CD14-positive monocyte (primary cell): ENCODE measurements at regions not wholly inside any gene's neighbourhood (a gene's known extent, or its start where the extent isn't known, plus 50 kb on each side); places are given as distances from the start of the nearest gene placed in this dataset.

ENCODE experiments used
- DNase-seq, 3 donors: peaks; one replicate each; pipeline ENCODE4 v3.0.0-alpha.2; 2011 to 2022
- H2AFZ ChIP-seq: 2 replicates; pipeline ENCODE4 v1.6.0; 2012; ENCODE audit warnings: mild to moderate bottlenecking, low read depth, low read length, inconsistent platforms; ENCODE audit not compliant: insufficient read depth, poor library complexity, severe bottlenecking
- H3K27ac ChIP-seq, 2 donors: 1 replicate in 1 of 2; 2 replicates in 1 of 2; pipeline ENCODE4 v1.5.1; 2012 to 2013; ENCODE audit warnings: low read length in 2 of 2, control low read depth in 1 of 2, inconsistent platforms in 1 of 2, low read depth in 1 of 2, mild to moderate bottlenecking in 1 of 2
- H3K27me3 ChIP-seq, 2 donors: one replicate each; pipeline versions ENCODE4 v1.6.0 to v1.6.1; 2011 to 2013; ENCODE audit warnings: low read length in 2 of 2; ENCODE audit not compliant: control insufficient read depth in 2 of 2, insufficient read depth in 2 of 2
- H3K36me3 ChIP-seq, 2 donors: replicated peaks in 1 of 2; 1 replicate in 1 of 2; 2 replicates in 1 of 2; pipeline versions ENCODE4 v1.5.1 to v1.6.1; 2012 to 2013; ENCODE audit warnings: low read length in 2 of 2, control low read depth in 1 of 2, inconsistent platforms in 1 of 2, mild to moderate bottlenecking in 1 of 2; ENCODE audit not compliant: insufficient read depth in 2 of 2, control insufficient read depth in 1 of 2
- H3K4me1 ChIP-seq, 2 donors: 1 replicate in 1 of 2; 2 replicates in 1 of 2; pipeline versions ENCODE4 v1.5.1 to v1.6.1; 2012 to 2013; ENCODE audit warnings: low read length in 2 of 2, control low read depth in 1 of 2, inconsistent platforms in 1 of 2, mild to moderate bottlenecking in 1 of 2, moderate library complexity in 1 of 2; ENCODE audit not compliant: insufficient read depth in 2 of 2, control insufficient read depth in 1 of 2
- H3K4me2 ChIP-seq: replicated peaks from 2 replicates; pipeline ENCODE3; 2012; ENCODE audit warnings: low read length, moderate library complexity, mild to moderate bottlenecking; ENCODE audit not compliant: poor library complexity, severe bottlenecking; ENCODE audit errors: extremely low read depth
- H3K4me3 ChIP-seq, 3 experiments: fragments of 200-600 bp in 1 of 3; sonication (generic) in 1 of 3; replicated peaks in 1 of 3; 1 replicate in 2 of 3; 2 replicates in 1 of 3; pipeline ENCODE4 v1.5.1; 2011 to 2013; ENCODE audit warnings: low read length in 3 of 3, mild to moderate bottlenecking in 3 of 3, control low read depth in 2 of 3, low read depth in 2 of 3, inconsistent platforms in 1 of 3, moderate library complexity in 1 of 3
- H3K79me2 ChIP-seq: 2 replicates; pipeline ENCODE4 v1.6.0; 2012; ENCODE audit warnings: mild to moderate bottlenecking, control low read depth, inconsistent platforms, low read length, moderate library complexity; ENCODE audit not compliant: insufficient read depth
- H3K9ac ChIP-seq: 2 replicates; pipeline ENCODE4 v1.6.0; 2017; ENCODE audit warnings: low read length, mild to moderate bottlenecking; ENCODE audit not compliant: insufficient read depth, poor library complexity, severe bottlenecking
- H3K9me3 ChIP-seq, 2 donors: replicated peaks in 1 of 2; 1 replicate in 1 of 2; 2 replicates in 1 of 2; pipeline versions ENCODE4 v1.5.1 to v1.6.1; 2012 to 2013; ENCODE audit warnings: low read length in 2 of 2, control low read depth in 1 of 2; ENCODE audit not compliant: control insufficient read depth in 1 of 2, insufficient read depth in 1 of 2
- H4K20me1 ChIP-seq: 2 replicates; pipeline ENCODE4 v1.6.0; 2012; ENCODE audit warnings: mild to moderate bottlenecking, low read length, control low read depth, moderate library complexity; ENCODE audit not compliant: insufficient read depth
- H3K27ac Mint-ChIP-seq, 7 donors: one replicate each; pipeline ENCODE4 v1.8.0; 2020; ENCODE audit warnings: mild to moderate bottlenecking in 7 of 7, mixed read lengths in 7 of 7, moderate library complexity in 6 of 7, inconsistent platforms in 2 of 7
- H3K27me3 Mint-ChIP-seq, 3 donors: one replicate each; pipeline ENCODE4 v1.8.0; 2021 to 2022; ENCODE audit warnings: low read depth in 3 of 3, mild to moderate bottlenecking in 3 of 3, mixed read lengths in 3 of 3, moderate library complexity in 3 of 3, inconsistent platforms in 1 of 3
- H3K36me3 Mint-ChIP-seq, 2 donors: one replicate each; pipeline ENCODE4 v1.8.0; 2020; ENCODE audit warnings: mixed read lengths in 2 of 2, inconsistent platforms in 1 of 2, mild to moderate bottlenecking in 1 of 2
- H3K4me1 Mint-ChIP-seq: one replicate; pipeline ENCODE4 v1.8.0; 2020; ENCODE audit warnings: mild to moderate bottlenecking, mixed read lengths
- H3K4me3 Mint-ChIP-seq, 2 donors: one replicate each; pipeline ENCODE4 v1.8.0; 2020; ENCODE audit warnings: mild to moderate bottlenecking in 2 of 2, mixed read lengths in 2 of 2, moderate library complexity in 1 of 2
- H3K9me3 Mint-ChIP-seq, 7 donors: one replicate each; pipeline ENCODE4 v1.8.0; 2020 to 2022; ENCODE audit warnings: mixed read lengths in 7 of 7, mild to moderate bottlenecking in 6 of 7, moderate library complexity in 6 of 7, inconsistent platforms in 2 of 7
- WGBS: methylation state at CpG from one replicate; pipeline ENCODE4 v1.1.5; 2013; ENCODE audit warnings: missing lambda C conversion rate; ENCODE audit not compliant: insufficient coverage; 5-methylcytosine and 5-hydroxymethylcytosine counted together
- intact Hi-C, 2 donors: fragments of 100-400 bp; cut with micrococcal nuclease; formaldehyde crosslinking; loops; one replicate each; pipeline versions ENCODE4 v1.15.0 to v1.15.1; 2023
- TF ChIP-seq, protein P1 (sequence below): fragments of 200-600 bp; IDR thresholded peaks from one replicate; pipeline ENCODE4 v1.8.0; 2022; ENCODE audit warnings: antibody characterized with exemption, mild to moderate bottlenecking

DNA sequence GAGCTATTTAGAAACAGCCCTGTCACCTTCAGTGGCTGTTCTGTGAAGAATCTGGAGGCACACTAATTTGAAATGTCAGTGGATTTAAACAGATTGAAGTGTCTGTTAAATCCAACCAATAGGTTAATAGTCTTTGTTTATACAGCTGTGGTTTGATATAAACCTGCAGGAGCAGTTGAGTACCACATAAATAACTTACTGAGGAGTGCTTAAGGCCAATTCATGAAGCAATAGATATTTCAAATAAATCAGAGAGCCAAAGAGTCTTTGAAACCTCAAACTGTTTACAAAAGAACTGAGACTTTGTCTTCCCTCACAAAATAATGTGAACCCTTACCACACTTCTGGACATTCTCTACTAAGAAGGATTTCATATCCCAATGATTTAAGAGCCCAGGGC lies 111.9 kb downstream of the FEM1C start:
- H3K27ac Mint-ChIP-seq = no peak overlapping the region
- H3K27me3 ChIP-seq = peaks cover 2 to 5% of the 10 kb centered on the region in 2 donors
- H3K4me1 Mint-ChIP-seq = no peaks in the 10 kb centered on the region
- H3K36me3 Mint-ChIP-seq = no peaks in the 10 kb centered on the region
- no peaks in the 10 kb centered on the region for H3K79me2 ChIP-seq
- H3K9me3 ChIP-seq = no peaks in the 10 kb centered on the region
- peaks cover 0 to 9% (median 8%) of the 10 kb centered on the region in 3 donors for H3K27me3 Mint-ChIP-seq
- H2AFZ ChIP-seq = no peak overlapping the region
- DNase-seq = no peak
- no peaks in the 10 kb centered on the region for H3K36me3 ChIP-seq
- H4K20me1 ChIP-seq = no peaks in the 10 kb centered on the region
- H3K4me3 ChIP-seq = no peak overlapping the region
- H3K27ac ChIP-seq = no peak overlapping the region
- no peaks in the 10 kb centered on the region for H3K4me1 ChIP-seq
- TF ChIP-seq, protein P1, sequence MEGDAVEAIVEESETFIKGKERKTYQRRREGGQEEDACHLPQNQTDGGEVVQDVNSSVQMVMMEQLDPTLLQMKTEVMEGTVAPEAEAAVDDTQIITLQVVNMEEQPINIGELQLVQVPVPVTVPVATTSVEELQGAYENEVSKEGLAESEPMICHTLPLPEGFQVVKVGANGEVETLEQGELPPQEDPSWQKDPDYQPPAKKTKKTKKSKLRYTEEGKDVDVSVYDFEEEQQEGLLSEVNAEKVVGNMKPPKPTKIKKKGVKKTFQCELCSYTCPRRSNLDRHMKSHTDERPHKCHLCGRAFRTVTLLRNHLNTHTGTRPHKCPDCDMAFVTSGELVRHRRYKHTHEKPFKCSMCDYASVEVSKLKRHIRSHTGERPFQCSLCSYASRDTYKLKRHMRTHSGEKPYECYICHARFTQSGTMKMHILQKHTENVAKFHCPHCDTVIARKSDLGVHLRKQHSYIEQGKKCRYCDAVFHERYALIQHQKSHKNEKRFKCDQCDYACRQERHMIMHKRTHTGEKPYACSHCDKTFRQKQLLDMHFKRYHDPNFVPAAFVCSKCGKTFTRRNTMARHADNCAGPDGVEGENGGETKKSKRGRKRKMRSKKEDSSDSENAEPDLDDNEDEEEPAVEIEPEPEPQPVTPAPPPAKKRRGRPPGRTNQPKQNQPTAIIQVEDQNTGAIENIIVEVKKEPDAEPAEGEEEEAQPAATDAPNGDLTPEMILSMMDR = no peak
- intact Hi-C loops = no loop called here
- no peak overlapping the region for H3K4me3 Mint-ChIP-seq
- no peak overlapping the region for H3K4me2 ChIP-seq
- H3K9ac ChIP-seq = no peak overlapping the region
- H3K9me3 Mint-ChIP-seq = peaks cover 0 to 4% (median 2%) of the 10 kb centered on the region in 7 donors

DNA sequence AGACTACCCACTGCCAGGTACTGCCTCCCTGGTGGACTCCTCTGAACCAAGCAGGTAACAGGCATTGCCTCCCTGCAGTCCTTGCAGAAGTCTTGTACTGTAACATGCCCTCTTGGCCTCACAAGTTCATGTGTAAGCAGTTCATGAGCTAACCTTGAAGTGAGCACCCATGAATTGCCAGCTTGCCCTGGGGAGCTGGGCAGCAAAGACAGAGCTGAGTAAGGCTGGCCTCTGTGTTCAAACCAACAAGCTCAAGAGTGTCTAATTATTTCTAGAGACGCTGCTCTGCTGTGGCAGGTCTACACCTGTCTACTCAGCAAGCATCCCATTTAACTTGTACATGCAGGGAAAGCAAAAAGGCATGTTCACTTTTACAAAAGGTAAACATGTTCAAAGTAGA lies 113.5 kb downstream of the FEM1C start:
- Mint-ChIP-seq H3K27me3 (peaks cover 0 to 14% (median 10%) of the 10 kb centered on the region in 3 donors), H3K27ac (peak overlapping the region in 1 of 7 donors; percentile 68), H3K9me3 (peaks cover 0 to 6% (median 2%) of the 10 kb centered on the region in 7 donors), H3K4me3 (no peak overlapping the region), H3K4me1 (no peaks in the 10 kb centered on the region), H3K36me3 (no peaks in the 10 kb centered on the region)
- Histone ChIP-seq H2AFZ (no peak overlapping the region), H3K27me3 (peaks cover 2 to 5% of the 10 kb centered on the region in 2 donors), H3K4me1 (no peaks in the 10 kb centered on the region), H3K79me2 (no peaks in the 10 kb centered on the region), H3K9me3 (no peaks in the 10 kb centered on the region), H3K4me3 (no peak overlapping the region), H4K20me1 (no peaks in the 10 kb centered on the region), H3K4me2 (no peak overlapping the region), H3K27ac (no peak overlapping the region), H3K9ac (no peak overlapping the region), H3K36me3 (no peaks in the 10 kb centered on the region)
- DNase-seq = no peak
- no CpG with 5 or more reads among the region's 1 CpG for WGBS
- intact Hi-C loops = no loop called here
- TF ChIP-seq, protein P1 = no peak
